PFSK-1 (cell line): ENCODE measurements at regions not wholly inside any gene's neighbourhood (a gene's known extent, or its start where the extent isn't known, plus 50 kb on each side); places are given as distances from the start of the nearest gene placed in this dataset.

Experiments
- POLR2AphosphoS5 ChIP-seq: IDR thresholded peaks from 2 replicates; pipeline ENCODE4 v1.6.1; 2012; ENCODE audit warnings: low read depth, mild to moderate bottlenecking, control low read depth, low read length, moderate library complexity
- TAF1 ChIP-seq: IDR thresholded peaks from 2 replicates; pipeline ENCODE4 v1.6.1; 2012; ENCODE audit warnings: low read length, control low read depth, borderline replicate concordance; ENCODE audit not compliant: insufficient read depth
- TF ChIP-seq, protein P1 (sequence below), 2 experiments: IDR thresholded peaks; 2 replicates each; pipeline versions ENCODE4 v1.6.1 to v1.8.0; 2011 to 2012; ENCODE audit warnings: low read depth in 2 of 2, low read length in 2 of 2, control low read depth in 1 of 2, inconsistent platforms in 1 of 2, mild to moderate bottlenecking in 1 of 2, moderate library complexity in 1 of 2; ENCODE audit not compliant: insufficient read depth in 1 of 2

DNA sequence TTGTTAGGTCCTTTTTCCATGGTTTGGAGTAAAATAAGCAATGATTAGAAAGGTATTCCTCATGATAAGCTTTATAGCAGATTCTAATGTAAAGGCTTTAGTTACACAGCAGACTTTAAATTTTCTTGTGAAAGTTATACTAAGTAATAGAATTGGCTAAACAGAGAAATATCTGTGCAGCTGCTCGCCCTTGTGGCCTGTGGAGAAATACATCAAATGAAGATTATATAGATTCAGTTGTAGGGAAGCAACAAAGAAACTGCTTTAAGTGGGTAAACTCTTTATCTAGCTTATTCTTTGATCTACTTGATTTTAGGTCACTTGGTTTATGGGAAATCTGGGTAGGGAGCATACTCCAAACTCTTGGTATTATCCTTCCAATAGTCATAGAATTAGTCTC, 1269.7 kb upstream of the SPRY2 start:
- TF ChIP-seq, protein P1, sequence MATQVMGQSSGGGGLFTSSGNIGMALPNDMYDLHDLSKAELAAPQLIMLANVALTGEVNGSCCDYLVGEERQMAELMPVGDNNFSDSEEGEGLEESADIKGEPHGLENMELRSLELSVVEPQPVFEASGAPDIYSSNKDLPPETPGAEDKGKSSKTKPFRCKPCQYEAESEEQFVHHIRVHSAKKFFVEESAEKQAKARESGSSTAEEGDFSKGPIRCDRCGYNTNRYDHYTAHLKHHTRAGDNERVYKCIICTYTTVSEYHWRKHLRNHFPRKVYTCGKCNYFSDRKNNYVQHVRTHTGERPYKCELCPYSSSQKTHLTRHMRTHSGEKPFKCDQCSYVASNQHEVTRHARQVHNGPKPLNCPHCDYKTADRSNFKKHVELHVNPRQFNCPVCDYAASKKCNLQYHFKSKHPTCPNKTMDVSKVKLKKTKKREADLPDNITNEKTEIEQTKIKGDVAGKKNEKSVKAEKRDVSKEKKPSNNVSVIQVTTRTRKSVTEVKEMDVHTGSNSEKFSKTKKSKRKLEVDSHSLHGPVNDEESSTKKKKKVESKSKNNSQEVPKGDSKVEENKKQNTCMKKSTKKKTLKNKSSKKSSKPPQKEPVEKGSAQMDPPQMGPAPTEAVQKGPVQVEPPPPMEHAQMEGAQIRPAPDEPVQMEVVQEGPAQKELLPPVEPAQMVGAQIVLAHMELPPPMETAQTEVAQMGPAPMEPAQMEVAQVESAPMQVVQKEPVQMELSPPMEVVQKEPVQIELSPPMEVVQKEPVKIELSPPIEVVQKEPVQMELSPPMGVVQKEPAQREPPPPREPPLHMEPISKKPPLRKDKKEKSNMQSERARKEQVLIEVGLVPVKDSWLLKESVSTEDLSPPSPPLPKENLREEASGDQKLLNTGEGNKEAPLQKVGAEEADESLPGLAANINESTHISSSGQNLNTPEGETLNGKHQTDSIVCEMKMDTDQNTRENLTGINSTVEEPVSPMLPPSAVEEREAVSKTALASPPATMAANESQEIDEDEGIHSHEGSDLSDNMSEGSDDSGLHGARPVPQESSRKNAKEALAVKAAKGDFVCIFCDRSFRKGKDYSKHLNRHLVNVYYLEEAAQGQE (IDR thresholded peaks at IDR 0.05; ENCODE audit: insufficient read depth in 1 of 2, low read depth in 2 of 2, low read length in 2 of 2), result no peak
- TF ChIP-seq TAF1, result no peak
- TF ChIP-seq POLR2AphosphoS5, result no peak
